ENCODE measurements at regions not wholly inside any gene's neighbourhood (a gene's known extent, or its start where the extent isn't known, plus 50 kb on each side); places are given as distances from the start of the nearest gene placed in this dataset.

DNA sequence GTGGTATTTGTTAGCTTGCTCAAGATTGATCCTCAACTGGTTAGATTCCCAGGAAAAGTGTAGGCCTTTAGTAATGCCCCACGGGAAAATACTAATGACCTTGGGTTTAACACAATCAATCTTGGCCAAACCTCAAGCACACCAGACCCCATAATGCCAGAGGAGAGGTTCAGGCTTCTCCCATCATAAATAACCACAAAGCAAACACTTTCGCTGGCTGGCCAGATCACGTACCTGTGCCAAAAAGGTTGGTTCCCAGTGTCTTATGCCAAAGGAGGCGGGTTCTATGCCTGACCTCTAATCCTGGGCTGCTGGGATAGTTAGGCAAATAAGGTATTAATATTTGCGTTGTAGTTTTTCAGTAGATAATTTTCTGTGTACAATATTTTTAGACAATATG is 379.2 kb upstream of the CDH18 start:
- TF ChIP-seq, protein P1, sequence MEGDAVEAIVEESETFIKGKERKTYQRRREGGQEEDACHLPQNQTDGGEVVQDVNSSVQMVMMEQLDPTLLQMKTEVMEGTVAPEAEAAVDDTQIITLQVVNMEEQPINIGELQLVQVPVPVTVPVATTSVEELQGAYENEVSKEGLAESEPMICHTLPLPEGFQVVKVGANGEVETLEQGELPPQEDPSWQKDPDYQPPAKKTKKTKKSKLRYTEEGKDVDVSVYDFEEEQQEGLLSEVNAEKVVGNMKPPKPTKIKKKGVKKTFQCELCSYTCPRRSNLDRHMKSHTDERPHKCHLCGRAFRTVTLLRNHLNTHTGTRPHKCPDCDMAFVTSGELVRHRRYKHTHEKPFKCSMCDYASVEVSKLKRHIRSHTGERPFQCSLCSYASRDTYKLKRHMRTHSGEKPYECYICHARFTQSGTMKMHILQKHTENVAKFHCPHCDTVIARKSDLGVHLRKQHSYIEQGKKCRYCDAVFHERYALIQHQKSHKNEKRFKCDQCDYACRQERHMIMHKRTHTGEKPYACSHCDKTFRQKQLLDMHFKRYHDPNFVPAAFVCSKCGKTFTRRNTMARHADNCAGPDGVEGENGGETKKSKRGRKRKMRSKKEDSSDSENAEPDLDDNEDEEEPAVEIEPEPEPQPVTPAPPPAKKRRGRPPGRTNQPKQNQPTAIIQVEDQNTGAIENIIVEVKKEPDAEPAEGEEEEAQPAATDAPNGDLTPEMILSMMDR (conservative IDR thresholded peaks at IDR 0.05), result no peak
- TF ChIP-seq EZH2 (IDR thresholded peaks at IDR 0.05; ENCODE audit: low read depth), result no peak
- H3K9me2 ChIP-seq (ENCODE audit: insufficient read depth), result no peaks in the 10 kb centered on the region
- no peaks in the 10 kb centered on the region for H3K9me3 ChIP-seq (ENCODE audit: insufficient read depth, low read depth)
- ChIA-PET POLR2A (ENCODE audit: unreplicated experiment) (no interaction called here), CTCF (no interaction called here)
- H3K27me3 ChIP-seq (ENCODE audit: insufficient read depth, low read depth), result no peaks in the 10 kb centered on the region
- no peaks in the 10 kb centered on the region for H3K79me2 ChIP-seq (ENCODE audit: low read depth)
- H3K27ac ChIP-seq, result no peak overlapping the region
- DNase-seq, result no peak
- H3K4me3 ChIP-seq, result no peak overlapping the region
- no peaks in the 10 kb centered on the region for H3K4me1 ChIP-seq (replicated peaks; ENCODE audit: insufficient read depth)
- intact Hi-C loops (cut with micrococcal nuclease; ENCODE audit: unreplicated experiment), result no loop called here
- no TSS peak for BruUV-seq (replicated peaks)
- no peak overlapping the region for H3K4me2 ChIP-seq
- H2AFZ ChIP-seq, result no peak overlapping the region
- no peaks in the 10 kb centered on the region for H4K20me1 ChIP-seq (ENCODE audit: insufficient read depth)
- H3F3A ChIP-seq (ENCODE audit: insufficient read depth, low read depth), result no peaks in the 10 kb centered on the region
- H3K36me3 ChIP-seq (ENCODE audit: low read depth), result no peaks in the 10 kb centered on the region

DNA sequence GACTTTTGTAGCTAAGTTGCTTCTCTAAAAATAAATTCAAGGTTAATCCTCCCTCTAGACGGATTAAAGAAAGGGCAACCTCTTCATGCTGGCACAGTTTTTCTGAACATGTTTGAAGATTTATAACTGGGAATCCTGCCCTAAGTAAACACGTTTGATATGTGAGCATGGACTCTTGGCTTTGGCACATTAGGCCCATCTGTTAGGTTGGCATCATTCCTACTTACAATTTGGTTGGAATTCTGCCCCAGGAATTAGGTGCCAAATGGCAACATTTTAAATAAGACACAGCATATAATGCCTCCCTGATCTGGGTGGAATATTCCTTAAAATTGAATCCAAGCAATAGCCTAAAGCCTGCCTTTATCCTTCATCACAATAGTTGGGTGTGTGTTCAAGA is 372.3 kb upstream of the CDH18 start:
- DNase-seq, result no peak
- no peaks in the 10 kb centered on the region for H3K9me2 ChIP-seq (ENCODE audit: insufficient read depth)
- H3K4me1 ChIP-seq (replicated peaks; ENCODE audit: insufficient read depth), result no peaks in the 10 kb centered on the region
- ChIA-PET CTCF (no interaction called here), POLR2A (ENCODE audit: unreplicated experiment) (no interaction called here)
- no peak overlapping the region for H3K4me3 ChIP-seq
- no peak overlapping the region for H3K4me2 ChIP-seq
- no peaks in the 10 kb centered on the region for H3K36me3 ChIP-seq (ENCODE audit: low read depth)
- intact Hi-C loops (cut with micrococcal nuclease; ENCODE audit: unreplicated experiment), result no loop called here
- no peaks in the 10 kb centered on the region; the same call in 1 of the 2 replicates for H3K9me3 ChIP-seq (ENCODE audit: insufficient read depth, low read depth)
- H3F3A ChIP-seq (ENCODE audit: insufficient read depth, low read depth), result no peaks in the 10 kb centered on the region
- no peaks in the 10 kb centered on the region for H3K79me2 ChIP-seq (ENCODE audit: low read depth)
- TF ChIP-seq EZH2 (IDR thresholded peaks at IDR 0.05; ENCODE audit: low read depth), result no peak
- TF ChIP-seq, protein P1 (conservative IDR thresholded peaks at IDR 0.05), result no peak
- H3K27ac ChIP-seq, result no peak overlapping the region
- H4K20me1 ChIP-seq (ENCODE audit: insufficient read depth), result no peaks in the 10 kb centered on the region
- BruUV-seq (replicated peaks), result no TSS peak
- H3K27me3 ChIP-seq (ENCODE audit: insufficient read depth, low read depth), result no peaks in the 10 kb centered on the region
- H2AFZ ChIP-seq, result no peak overlapping the region

DNA sequence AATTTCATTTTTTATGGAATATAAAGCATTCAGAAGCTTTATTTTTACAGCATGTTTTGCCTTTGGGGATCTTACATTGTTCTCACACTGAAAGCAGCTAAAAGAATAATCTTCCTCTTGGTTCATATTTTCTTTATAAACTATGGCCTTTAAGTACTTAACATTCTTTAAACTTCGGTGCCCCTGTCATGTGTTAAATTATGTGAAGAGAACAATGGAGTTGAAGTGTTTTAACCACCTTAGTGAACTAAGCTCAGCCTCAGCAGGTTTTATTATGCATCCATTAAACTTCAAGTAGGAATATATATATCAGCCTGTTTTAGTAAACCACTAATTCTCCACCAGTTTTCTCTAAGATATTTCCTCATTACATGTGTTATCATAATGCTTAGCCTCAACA is 371.4 kb upstream of the CDH18 start:
- Histone ChIP-seq H4K20me1 (ENCODE audit: insufficient read depth) (no peaks in the 10 kb centered on the region), H2AFZ (no peak overlapping the region), H3K79me2 (ENCODE audit: low read depth) (no peaks in the 10 kb centered on the region), H3K9me3 (ENCODE audit: insufficient read depth, low read depth) (no peaks in the 10 kb centered on the region; the same call in 1 of the 2 replicates), H3K4me3 (no peak overlapping the region), H3F3A (ENCODE audit: insufficient read depth, low read depth) (no peaks in the 10 kb centered on the region), H3K9me2 (ENCODE audit: insufficient read depth) (no peaks in the 10 kb centered on the region), H3K27ac (no peak overlapping the region), H3K36me3 (ENCODE audit: low read depth) (no peaks in the 10 kb centered on the region), H3K4me1 (replicated peaks; ENCODE audit: insufficient read depth) (no peaks in the 10 kb centered on the region), H3K4me2 (no peak overlapping the region), H3K27me3 (ENCODE audit: insufficient read depth, low read depth) (no peaks in the 10 kb centered on the region)
- BruUV-seq (replicated peaks), result no TSS peak
- no peak for TF ChIP-seq EZH2 (IDR thresholded peaks at IDR 0.05; ENCODE audit: low read depth)
- TF ChIP-seq, protein P1 (conservative IDR thresholded peaks at IDR 0.05), result no peak
- CTCF ChIA-PET, result no interaction called here
- POLR2A ChIA-PET (ENCODE audit: unreplicated experiment), result no interaction called here
- DNase-seq, result no peak
- intact Hi-C loops (cut with micrococcal nuclease; ENCODE audit: unreplicated experiment), result no loop called here

All from PC-9 (cell line).